GM12878 (cell line): ENCODE measurements at regions not wholly inside any gene's neighbourhood (a gene's known extent, or its start where the extent isn't known, plus 50 kb on each side); places are given as distances from the start of the nearest gene placed in this dataset.

Source experiments
- CTCF ChIP-seq, 3 experiments: IDR thresholded peaks in 2 of 3; conservative IDR thresholded peaks in 1 of 3; 2 replicates each; pipeline ENCODE4 v1.5.1; 2011; ENCODE audit warnings: low read depth in 3 of 3, low read length in 3 of 3, mild to moderate bottlenecking in 3 of 3, control low read depth in 2 of 3, moderate library complexity in 2 of 3, inconsistent platforms in 1 of 3, mixed read lengths in 1 of 3; ENCODE audit not compliant: control insufficient read depth in 2 of 3, insufficient read depth in 1 of 3; ENCODE audit errors: extremely low read depth in 1 of 3
- EGR1 ChIP-seq, 2 experiments: IDR thresholded peaks; 1 replicate in 1 of 2; 2 replicates in 1 of 2; pipeline ENCODE4 v1.6.1; 2011 to 2012; ENCODE audit warnings: low read depth in 2 of 2, low read length in 2 of 2, borderline replicate concordance in 1 of 2, mild to moderate bottlenecking in 1 of 2, moderate library complexity in 1 of 2

- TF ChIP-seq CTCF (IDR thresholded peaks at IDR 0.05 in 2 of 3, conservative IDR thresholded peaks at IDR 0.05 in 1 of 3; ENCODE audit: control insufficient read depth in 2 of 3, extremely low read depth in 1 of 3, insufficient read depth in 1 of 3, low read depth in 3 of 3, low read length in 3 of 3) (no peak), EGR1 (IDR thresholded peaks at IDR 0.05; ENCODE audit: borderline replicate concordance in 1 of 2, low read depth in 2 of 2, low read length in 2 of 2) (no peak)
Measured at GRCh38 chr7:130865408-130866236, 131.6 kb upstream of the KLF14 start.
